Astrocyte of the cerebellum (primary cell): ENCODE measurements at regions not wholly inside any gene's neighbourhood (a gene's known extent, or its start where the extent isn't known, plus 50 kb on each side); places are given as distances from the start of the nearest gene placed in this dataset.

ENCODE experiments used
- DNase-seq: peaks from one replicate; pipeline ENCODE4 v3.0.0-alpha.2; 2011; ENCODE audit warnings: low read depth
- H3K4me3 ChIP-seq: 2 replicates; pipeline ENCODE4 v1.5.1; 2011; ENCODE audit warnings: mild to moderate bottlenecking, low read depth, low read length, moderate library complexity
- CTCF ChIP-seq: IDR thresholded peaks from 2 replicates; pipeline ENCODE4 v1.5.1; 2012; ENCODE audit warnings: low read length, low read depth, moderate library complexity, mild to moderate bottlenecking; ENCODE audit errors: missing control alignments
- in situ Hi-C: cut with HindIII; loops from 2 replicates; pipeline ENCODE4 v1.10.0; 2017; ENCODE audit warnings: low sequenced_read_pairs

GRCh38 chr3:34260271-34261000, 462.0 kb downstream of the PDCD6IP start:
- peak; percentile 88 for TF ChIP-seq CTCF
- DNase-seq: peak; percentile 40
- in situ Hi-C loops: loop anchor here (25.0 kb wide), 1 partner anchor 1652 kb away; no protein-coding TSS in a partner anchor
- no peak overlapping the region for H3K4me3 ChIP-seq

GRCh38 chr3:34261001-34261385, 462.6 kb downstream of the PDCD6IP start:
- DNase-seq: no peak
- no peak for TF ChIP-seq CTCF
- H3K4me3 ChIP-seq: no peak overlapping the region
- in situ Hi-C loops: loop anchor here (25.0 kb wide), 1 partner anchor 1651 kb away; no protein-coding TSS in a partner anchor

- no peak overlapping the region for H3K4me3 ChIP-seq
- no peak for TF ChIP-seq CTCF
- no peak for DNase-seq
- in situ Hi-C loops: loop anchor here (25.0 kb wide), 1 partner anchor 1649 kb away; no protein-coding TSS in a partner anchor
Measured at GRCh38 chr3:34263101-34263621, 464.7 kb downstream of the PDCD6IP start.

GRCh38 chr3:34264337-34265041, 466.1 kb downstream of the PDCD6IP start:
- no peak for DNase-seq
- H3K4me3 ChIP-seq: no peak overlapping the region
- no peak for TF ChIP-seq CTCF
- in situ Hi-C loops: loop anchor here (25.0 kb wide), 1 partner anchor 1648 kb away; no protein-coding TSS in a partner anchor

- in situ Hi-C loops: loop anchor here (25.0 kb wide), 1 partner anchor 1645 kb away; no protein-coding TSS in a partner anchor
- TF ChIP-seq CTCF: no peak
- no peak overlapping the region for H3K4me3 ChIP-seq
- no peak for DNase-seq
Measured at GRCh38 chr3:34267088-34267487, 468.7 kb downstream of the PDCD6IP start.

- no peak for TF ChIP-seq CTCF
- in situ Hi-C loops: loop anchor here (25.0 kb wide), 1 partner anchor 1644 kb away; no protein-coding TSS in a partner anchor
- no peak for DNase-seq
- H3K4me3 ChIP-seq: no peak overlapping the region
Measured at GRCh38 chr3:34268032-34268709, 469.7 kb downstream of the PDCD6IP start.
